SH-SY5Y (cell line): ENCODE measurements at regions not wholly inside any gene's neighbourhood (a gene's known extent, or its start where the extent isn't known, plus 50 kb on each side); places are given as distances from the start of the nearest gene placed in this dataset.

Experiments used
- GATA2 ChIP-seq: IDR thresholded peaks from 2 replicates; pipeline ENCODE4 v1.6.1; 2011; ENCODE audit warnings: mild to moderate bottlenecking, low read depth, low read length
- GATA3 ChIP-seq: IDR thresholded peaks from 2 replicates; pipeline ENCODE4 v1.6.1; 2011; ENCODE audit warnings: low read depth, mild to moderate bottlenecking, low read length, moderate library complexity

DNA sequence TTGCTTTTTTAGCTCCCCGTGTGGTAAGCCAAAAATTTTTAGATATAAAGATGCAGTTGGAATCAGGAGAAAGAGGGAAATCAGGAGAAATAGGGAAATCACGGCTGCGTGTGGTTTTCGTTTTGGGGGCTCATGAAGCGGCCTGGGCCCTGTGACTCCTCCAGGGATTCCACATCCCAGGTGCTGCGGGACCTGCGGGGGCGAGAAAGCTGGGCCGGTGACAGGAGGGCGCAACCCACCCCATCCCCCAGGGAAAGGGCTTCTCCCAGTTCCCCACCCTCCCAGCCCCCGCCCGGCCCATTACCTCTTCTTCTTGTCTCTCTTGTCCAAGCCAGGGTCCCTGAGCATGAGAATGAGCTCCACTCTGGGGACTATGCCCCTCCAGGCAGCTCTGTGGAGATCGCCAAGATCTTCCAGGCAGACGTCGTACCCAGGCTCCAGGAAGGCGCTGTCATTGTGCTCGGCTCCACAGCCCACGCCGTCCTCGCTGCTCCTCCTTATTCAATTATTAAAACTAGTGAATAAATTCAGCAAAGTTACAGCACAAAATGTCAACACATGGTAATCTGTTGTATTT is 111.0 kb downstream of the MRPL57 start:
- no peak for TF ChIP-seq GATA3
- TF ChIP-seq GATA2, result no peak
